SK-N-SH treated with all-trans-retinoic acid at 6 μM for 48 hours (cell line): ENCODE measurements at regions not wholly inside any gene's neighbourhood (a gene's known extent, or its start where the extent isn't known, plus 50 kb on each side); places are given as distances from the start of the nearest gene placed in this dataset.

ENCODE experiments used
- ARNTL ChIP-seq: fragments of 450-650 bp; formaldehyde crosslinking; IDR thresholded peaks from 2 replicates; pipeline ENCODE4 v1.5.0; 2020; ENCODE audit warnings: low read depth, mild to moderate bottlenecking, moderate library complexity, borderline replicate concordance
- CREB5 ChIP-seq: fragments of 250-450 bp; sonication (Bioruptor Pico); IDR thresholded peaks from 2 replicates; pipeline ENCODE4 v1.5.1; 2020; ENCODE audit warnings: low read depth, mild to moderate bottlenecking, moderate library complexity
- ESRRG ChIP-seq: fragments of 250-450 bp; sonication (Bioruptor Pico); IDR thresholded peaks from 2 replicates; pipeline ENCODE4 v1.6.1; 2021; ENCODE audit warnings: mild to moderate bottlenecking
- GLIS3 ChIP-seq: fragments of 250-450 bp; sonication (Bioruptor Pico); IDR thresholded peaks from 2 replicates; pipeline ENCODE4 v1.5.0; 2020; ENCODE audit warnings: mild to moderate bottlenecking, moderate library complexity
- ISL1 ChIP-seq: fragments of 250-450 bp; sonication (Bioruptor Pico); IDR thresholded peaks from 2 replicates; pipeline ENCODE4 v2.1.2; 2022; ENCODE audit warnings: mild to moderate bottlenecking, moderate library complexity
- PATZ1 ChIP-seq: fragments of 250-450 bp; sonication (Bioruptor Pico); IDR thresholded peaks from 2 replicates; pipeline ENCODE4 v1.8.0; 2020; ENCODE audit warnings: mild to moderate bottlenecking, moderate library complexity, borderline replicate concordance
- RARB ChIP-seq: fragments of 250-450 bp; sonication (Bioruptor Pico); IDR thresholded peaks from 2 replicates; pipeline ENCODE4 v1.8.0; 2021; ENCODE audit warnings: mild to moderate bottlenecking, moderate library complexity
- SNAI2 ChIP-seq: fragments of 250-450 bp; sonication (Bioruptor Pico); IDR thresholded peaks from 2 replicates; pipeline ENCODE4 v1.5.0; 2020; ENCODE audit warnings: mild to moderate bottlenecking, moderate library complexity
- ZFP3 ChIP-seq: fragments of 250-450 bp; sonication (Bioruptor Pico); IDR thresholded peaks from 2 replicates; pipeline ENCODE4 v1.5.0; 2020; ENCODE audit warnings: mild to moderate bottlenecking, moderate library complexity
- ZFP30 ChIP-seq: fragments of 450-650 bp; formaldehyde crosslinking; IDR thresholded peaks from 2 replicates; pipeline ENCODE4 v1.5.0; 2022; ENCODE audit warnings: mild to moderate bottlenecking, moderate library complexity
- ZNF565 ChIP-seq: fragments of 450-650 bp; formaldehyde crosslinking; conservative IDR thresholded peaks from 2 replicates; pipeline ENCODE4 v1.5.0; 2020; ENCODE audit warnings: low read depth, mild to moderate bottlenecking, moderate library complexity
- ZNF8 ChIP-seq: fragments of 450-650 bp; formaldehyde crosslinking; IDR thresholded peaks from 2 replicates; pipeline ENCODE4 v1.5.0; 2020; ENCODE audit warnings: mild to moderate bottlenecking, moderate library complexity

- TF ChIP-seq GLIS3 (CRISPR knock-in tag) (no peak), ZNF8 (CRISPR knock-in tag) (no peak), ESRRG (no peak), PATZ1 (CRISPR knock-in tag) (no peak), ZNF565 (CRISPR knock-in tag) (no peak), CREB5 (CRISPR knock-in tag) (no peak), SNAI2 (CRISPR knock-in tag) (no peak), ZFP3 (CRISPR knock-in tag) (no peak), ARNTL (CRISPR knock-in tag) (no peak), RARB (no peak), ZFP30 (CRISPR knock-in tag) (no peak), ISL1 (CRISPR knock-in tag) (no peak)
Observed at GRCh38 chr6:81939766-81940165, 187.3 kb upstream of the TENT5A start.
